ENCODE measurements at regions not wholly inside any gene's neighbourhood (a gene's known extent, or its start where the extent isn't known, plus 50 kb on each side); places are given as distances from the start of the nearest gene placed in this dataset.

DNA sequence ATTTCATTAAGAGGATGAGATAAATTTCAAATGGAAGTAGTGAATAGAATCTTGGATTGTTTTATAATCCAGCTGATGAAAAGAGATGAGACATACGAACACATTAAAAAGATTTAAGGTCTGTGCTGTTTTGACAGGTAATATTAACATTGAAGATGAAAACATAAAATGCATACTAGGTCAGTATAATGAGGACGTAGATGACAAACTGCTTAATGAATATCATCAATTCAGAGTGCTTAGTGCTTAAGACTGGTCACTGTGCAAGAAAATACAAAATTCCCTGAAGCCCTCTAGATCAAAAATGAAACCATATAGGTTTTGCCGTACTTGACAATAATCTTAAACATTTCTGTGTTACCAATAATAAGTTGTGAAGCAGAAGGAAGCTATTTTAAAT is 173.4 kb upstream of the THRB start:
- TF ChIP-seq POLR2AphosphoS5 (IDR thresholded peaks at IDR 0.05; ENCODE audit: low read depth, low read length) (no peak), POLR2A (IDR thresholded peaks at IDR 0.05; ENCODE audit: control extremely low read depth in 1 of 2, low read depth in 2 of 2, low read length in 2 of 2) (no peak)

Measured in H1 (cell line).